Keratinocyte (primary cell): ENCODE measurements at regions not wholly inside any gene's neighbourhood (a gene's known extent, or its start where the extent isn't known, plus 50 kb on each side); places are given as distances from the start of the nearest gene placed in this dataset.
"Not testable (repeated sequence)": the region's sequence is repeated elsewhere in the genome, so short reads cannot be mapped to it uniquely, and the experiment has no call there.

Source experiments
- EZH2 ChIP-seq: IDR thresholded peaks from one replicate; pipeline ENCODE4 v1.6.1; 2012; ENCODE audit warnings: inconsistent platforms, mild to moderate bottlenecking, low read length, moderate library complexity
- TF ChIP-seq, protein P1 (sequence below), 3 experiments: IDR thresholded peaks in 1 of 3; conservative IDR thresholded peaks in 1 of 3; optimal IDR thresholded peaks in 1 of 3; 2 replicates in 2 of 3; 3 replicates in 1 of 3; pipeline versions ENCODE3 to v1.5.1; 2011; ENCODE audit warnings: low read length in 3 of 3, mild to moderate bottlenecking in 3 of 3, moderate library complexity in 2 of 3, control low read depth in 1 of 3, inconsistent platforms in 1 of 3; ENCODE audit not compliant: insufficient read depth in 2 of 3; ENCODE audit errors: extremely low read depth in 1 of 3

DNA sequence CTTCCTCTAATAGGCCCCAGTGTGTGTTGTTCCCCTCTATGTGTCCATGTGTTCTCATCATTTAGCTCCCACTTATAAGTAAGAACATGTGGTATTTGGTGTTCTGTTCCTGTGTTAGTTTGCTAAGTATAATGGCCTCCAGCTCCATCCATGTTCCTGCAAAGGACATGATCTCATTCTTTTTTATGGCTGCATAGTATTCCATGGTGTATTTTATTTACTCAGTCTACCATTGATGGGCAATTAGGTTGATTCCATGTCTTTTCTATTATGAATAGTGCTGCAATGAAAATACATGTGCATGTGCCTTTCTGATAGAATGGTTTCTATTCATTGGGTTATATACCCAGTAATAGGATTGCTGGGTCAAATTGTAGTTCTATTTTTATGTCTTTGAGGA lies 394.2 kb upstream of the MTPN start:
- TF ChIP-seq EZH2 = not testable (repeated sequence)
- TF ChIP-seq, protein P1, sequence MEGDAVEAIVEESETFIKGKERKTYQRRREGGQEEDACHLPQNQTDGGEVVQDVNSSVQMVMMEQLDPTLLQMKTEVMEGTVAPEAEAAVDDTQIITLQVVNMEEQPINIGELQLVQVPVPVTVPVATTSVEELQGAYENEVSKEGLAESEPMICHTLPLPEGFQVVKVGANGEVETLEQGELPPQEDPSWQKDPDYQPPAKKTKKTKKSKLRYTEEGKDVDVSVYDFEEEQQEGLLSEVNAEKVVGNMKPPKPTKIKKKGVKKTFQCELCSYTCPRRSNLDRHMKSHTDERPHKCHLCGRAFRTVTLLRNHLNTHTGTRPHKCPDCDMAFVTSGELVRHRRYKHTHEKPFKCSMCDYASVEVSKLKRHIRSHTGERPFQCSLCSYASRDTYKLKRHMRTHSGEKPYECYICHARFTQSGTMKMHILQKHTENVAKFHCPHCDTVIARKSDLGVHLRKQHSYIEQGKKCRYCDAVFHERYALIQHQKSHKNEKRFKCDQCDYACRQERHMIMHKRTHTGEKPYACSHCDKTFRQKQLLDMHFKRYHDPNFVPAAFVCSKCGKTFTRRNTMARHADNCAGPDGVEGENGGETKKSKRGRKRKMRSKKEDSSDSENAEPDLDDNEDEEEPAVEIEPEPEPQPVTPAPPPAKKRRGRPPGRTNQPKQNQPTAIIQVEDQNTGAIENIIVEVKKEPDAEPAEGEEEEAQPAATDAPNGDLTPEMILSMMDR (optimal IDR thresholded peaks at IDR 0.05 in 1 of 3, IDR thresholded peaks at IDR 0.05 in 1 of 3, conservative IDR thresholded peaks at IDR 0.05 in 1 of 3; ENCODE audit: extremely low read depth in 1 of 3, insufficient read depth in 2 of 3, low read length in 3 of 3) = not testable (repeated sequence)
